ENCODE measurements at regions not wholly inside any gene's neighbourhood (a gene's known extent, or its start where the extent isn't known, plus 50 kb on each side); places are given as distances from the start of the nearest gene placed in this dataset.

- no peak overlapping the region for H3K4me3 ChIP-seq (ENCODE audit: control extremely low read depth in 1 of 5, extremely low read depth in 1 of 5, insufficient read depth in 1 of 5, low read depth in 2 of 5, low read length in 4 of 5)
- H4K20me1 ChIP-seq (ENCODE audit: control insufficient read depth, insufficient read depth, low read length, poor library complexity, severe bottlenecking), result no peaks in the 10 kb centered on the region
- Mint-ChIP-seq H3K9me3 (ENCODE audit: insufficient read depth) (no peaks in the 10 kb centered on the region), H3K27me3 (no peaks in the 10 kb centered on the region), H3K4me3 (no peak overlapping the region), H3K4me1 (no peaks in the 10 kb centered on the region), H3K27ac (no peak overlapping the region)
- no peak overlapping the region for H3K9ac ChIP-seq (ENCODE audit: low read length)
- no peak overlapping the region for H2AFZ ChIP-seq (ENCODE audit: insufficient read depth, low read depth, low read length, poor library complexity, severe bottlenecking)
- TF ChIP-seq CTCF (IDR thresholded peaks at IDR 0.05), result no peak
- no peak for TF ChIP-seq EZH2 (IDR thresholded peaks at IDR 0.05; ENCODE audit: borderline replicate concordance, insufficient read depth, low read depth, low read length, poor library complexity, severe bottlenecking)
- ChIA-PET CTCF (no interaction called here), POLR2A (no interaction called here)
- intact Hi-C loops (cut with micrococcal nuclease), result no loop called here
- no peak overlapping the region for H3K27ac ChIP-seq (ENCODE audit: low read length in 2 of 2)
- no peak overlapping the region for H3K4me2 ChIP-seq (replicated peaks; ENCODE audit: low read depth, low read length, poor library complexity, severe bottlenecking)
- no peaks in the 10 kb centered on the region for H3K4me1 ChIP-seq (ENCODE audit: control insufficient read depth in 2 of 2, insufficient read depth in 2 of 2, low read length in 2 of 2)
- ATAC-seq (ENCODE audit: low read depth), result no peak
- no CpG with 5 or more reads among the region's 2 CpGs for WGBS (ENCODE audit: insufficient coverage)
- no peaks in the 10 kb centered on the region for H3K9me3 ChIP-seq (ENCODE audit: control extremely low read depth in 1 of 3, control insufficient read depth in 2 of 3, insufficient read depth in 1 of 3, low read length in 2 of 3)
- H3K27me3 ChIP-seq (replicated peaks in 1 of 4; ENCODE audit: control extremely low read depth in 1 of 4, control insufficient read depth in 3 of 4, insufficient read depth in 4 of 4, low read length in 3 of 4), result no peaks in the 10 kb centered on the region
- H3K79me2 ChIP-seq (ENCODE audit: control insufficient read depth, insufficient read depth, low read length), result no peaks in the 10 kb centered on the region
- no peak for DNase-seq
- no peaks in the 10 kb centered on the region for H3K36me3 ChIP-seq (replicated peaks in 1 of 2; ENCODE audit: control extremely low read depth in 1 of 2, control insufficient read depth in 1 of 2, extremely low read depth in 1 of 2, insufficient read depth in 2 of 2, low read length in 1 of 2)
These were observed 288.0 kb upstream of the PPP1R2C start for GRCh38 chrX:43065978-43066377.

- Histone ChIP-seq H3K27ac (ENCODE audit: low read length in 2 of 2) (no peak overlapping the region), H3K4me3 (ENCODE audit: control extremely low read depth in 1 of 5, extremely low read depth in 1 of 5, insufficient read depth in 1 of 5, low read depth in 2 of 5, low read length in 4 of 5) (no peak overlapping the region), H3K27me3 (replicated peaks in 1 of 4; ENCODE audit: control extremely low read depth in 1 of 4, control insufficient read depth in 3 of 4, insufficient read depth in 4 of 4, low read length in 3 of 4) (no peaks in the 10 kb centered on the region), H4K20me1 (ENCODE audit: control insufficient read depth, insufficient read depth, low read length, poor library complexity, severe bottlenecking) (no peaks in the 10 kb centered on the region), H3K36me3 (replicated peaks in 1 of 2; ENCODE audit: control extremely low read depth in 1 of 2, control insufficient read depth in 1 of 2, extremely low read depth in 1 of 2, insufficient read depth in 2 of 2, low read length in 1 of 2) (no peaks in the 10 kb centered on the region), H3K4me2 (replicated peaks; ENCODE audit: low read depth, low read length, poor library complexity, severe bottlenecking) (no peak overlapping the region), H3K79me2 (ENCODE audit: control insufficient read depth, insufficient read depth, low read length) (no peaks in the 10 kb centered on the region), H3K9ac (ENCODE audit: low read length) (no peak overlapping the region), H2AFZ (ENCODE audit: insufficient read depth, low read depth, low read length, poor library complexity, severe bottlenecking) (no peak overlapping the region), H3K4me1 (ENCODE audit: control insufficient read depth in 2 of 2, insufficient read depth in 2 of 2, low read length in 2 of 2) (no peaks in the 10 kb centered on the region), H3K9me3 (ENCODE audit: control extremely low read depth in 1 of 3, control insufficient read depth in 2 of 3, insufficient read depth in 1 of 3, low read length in 2 of 3) (no peaks in the 10 kb centered on the region)
- TF ChIP-seq EZH2 (IDR thresholded peaks at IDR 0.05; ENCODE audit: borderline replicate concordance, insufficient read depth, low read depth, low read length, poor library complexity, severe bottlenecking) (no peak), CTCF (IDR thresholded peaks at IDR 0.05) (no peak)
- WGBS (ENCODE audit: insufficient coverage), result 100% methylated on average over 1 of the region's 1 CpG
- intact Hi-C loops (cut with micrococcal nuclease), result no loop called here
- no peaks in the 10 kb centered on the region for H3K9me3 Mint-ChIP-seq (ENCODE audit: insufficient read depth)
- POLR2A ChIA-PET, result no interaction called here
- H3K4me3 Mint-ChIP-seq, result no peak overlapping the region
- no peak for ATAC-seq (ENCODE audit: low read depth)
- no peaks in the 10 kb centered on the region for H3K27me3 Mint-ChIP-seq
- CTCF ChIA-PET, result no interaction called here
- H3K27ac Mint-ChIP-seq, result no peak overlapping the region
- DNase-seq, result no peak
- no peaks in the 10 kb centered on the region for H3K4me1 Mint-ChIP-seq
These were observed 290.7 kb upstream of the PPP1R2C start for GRCh38 chrX:43068639-43069038.

All from B cell (primary cell).